GM23248 (cell line): ENCODE measurements at regions not wholly inside any gene's neighbourhood (a gene's known extent, or its start where the extent isn't known, plus 50 kb on each side); places are given as distances from the start of the nearest gene placed in this dataset.

Experiments used
- EZH2 ChIP-seq: fragments of 200-600 bp; sonication (generic); IDR thresholded peaks from 2 replicates; pipeline ENCODE4 v1.6.1; 2018; ENCODE audit warnings: antibody characterized with exemption, mild to moderate bottlenecking; ENCODE audit not compliant: insufficient read depth, poor library complexity, severe bottlenecking
- EZH2phosphoT487 ChIP-seq: fragments of 200-600 bp; sonication (generic); IDR thresholded peaks from 2 replicates; pipeline ENCODE4 v1.6.1; 2018; ENCODE audit warnings: antibody characterized with exemption, moderate library complexity, mild to moderate bottlenecking, low read depth; ENCODE audit not compliant: insufficient read depth

DNA sequence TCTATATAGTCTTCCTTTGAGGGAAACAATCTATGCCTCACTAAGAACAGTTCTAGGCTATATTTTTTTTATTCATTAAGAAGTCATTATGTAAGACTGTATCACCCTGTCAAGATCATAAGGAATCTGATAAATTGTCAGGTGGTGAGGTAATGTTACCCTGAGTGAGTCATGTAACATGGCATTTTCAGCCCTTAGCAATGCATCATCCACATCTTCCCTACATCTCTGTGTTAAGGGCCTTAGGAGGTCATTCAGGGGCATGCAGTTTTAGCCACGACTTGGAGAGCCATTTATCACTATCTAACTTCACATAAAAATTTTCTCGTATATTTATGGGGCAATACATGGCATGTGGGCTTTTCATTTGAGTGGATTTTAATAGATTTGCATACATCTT, 924.5 kb upstream of the MBL2 start:
- TF ChIP-seq EZH2phosphoT487 (no peak), EZH2 (no peak)
